NCI-H2196 (cell line): ENCODE measurements at regions not wholly inside any gene's neighbourhood (a gene's known extent, or its start where the extent isn't known, plus 50 kb on each side); places are given as distances from the start of the nearest gene placed in this dataset.
"Not testable (repeated sequence)": the region's sequence is repeated elsewhere in the genome, so short reads cannot be mapped to it uniquely, and the experiment has no call there.

Source experiments
- DNase-seq: peaks from one replicate; lab custom pipeline; 2025; ENCODE audit not compliant: unreplicated experiment; lab: John Stamatoyannopoulos, UW

GRCh38 chr3:177688152-177688551 lies 490.9 kb upstream of the TBL1XR1 start:
- DNase-seq = no peak

GRCh38 chr3:177689077-177689476 lies 491.8 kb upstream of the TBL1XR1 start:
- DNase-seq = no peak

- no peak for DNase-seq
Observed at GRCh38 chr3:177689869-177690268, 492.6 kb upstream of the TBL1XR1 start.

- DNase-seq = no peak
Observed at GRCh38 chr3:177690306-177690705, 493.0 kb upstream of the TBL1XR1 start.

- DNase-seq = no peak
Observed at GRCh38 chr3:177692304-177692975, 495.2 kb upstream of the TBL1XR1 start.

GRCh38 chr3:177693616-177694264 lies 496.5 kb upstream of the TBL1XR1 start:
- DNase-seq = no peak

- DNase-seq = no peak
Observed at GRCh38 chr3:177694316-177694715, 497.0 kb upstream of the TBL1XR1 start.

GRCh38 chr3:177694951-177695350 lies 497.7 kb upstream of the TBL1XR1 start:
- no peak for DNase-seq

- no peak for DNase-seq
Observed at GRCh38 chr3:177700117-177700516, 502.8 kb upstream of the TBL1XR1 start.

- no peak for DNase-seq
Observed at GRCh38 chr3:177703788-177704187, 506.5 kb upstream of the TBL1XR1 start.

- DNase-seq = no peak
Observed at GRCh38 chr3:177705976-177706823, 508.9 kb upstream of the TBL1XR1 start.

- DNase-seq = not testable (repeated sequence)
Observed at GRCh38 chr3:177709470-177709869, 512.2 kb upstream of the TBL1XR1 start.

- DNase-seq = no peak
Observed at GRCh38 chr3:177710506-177710905, 513.2 kb upstream of the TBL1XR1 start.

- DNase-seq = no peak
Observed at GRCh38 chr3:177711637-177712036, 514.4 kb upstream of the TBL1XR1 start.

GRCh38 chr3:177713928-177714900 lies 516.9 kb upstream of the TBL1XR1 start:
- DNase-seq = no peak

- no peak for DNase-seq
Observed at GRCh38 chr3:177714945-177715344, 517.7 kb upstream of the TBL1XR1 start.

GRCh38 chr3:177715980-177716379 lies 518.7 kb upstream of the TBL1XR1 start:
- DNase-seq = no peak

GRCh38 chr3:177720927-177721326 lies 523.6 kb upstream of the TBL1XR1 start:
- not testable (repeated sequence) for DNase-seq

GRCh38 chr3:177721864-177722785 lies 524.8 kb upstream of the TBL1XR1 start:
- no peak for DNase-seq
